ENCODE measurements at regions not wholly inside any gene's neighbourhood (a gene's known extent, or its start where the extent isn't known, plus 50 kb on each side); places are given as distances from the start of the nearest gene placed in this dataset.

GRCh38 chr1:143574891-143575520, 396.8 kb downstream of the FAM72C start:
- TF ChIP-seq REPIN1 (tag by site-specific recombination; IDR thresholded peaks at IDR 0.05; ENCODE audit: low read depth) (no peak), CTCF (tag by site-specific recombination; IDR thresholded peaks at IDR 0.05) (no peak), PBX3 (CRISPR knock-in tag; IDR thresholded peaks at IDR 0.05) (no peak), ZNF114 (tag by site-specific recombination; IDR thresholded peaks at IDR 0.05) (no peak), HOXA7 (CRISPR knock-in tag; IDR thresholded peaks at IDR 0.05; ENCODE audit: borderline replicate concordance) (no peak), YY1 (tag by site-specific recombination; IDR thresholded peaks at IDR 0.05) (no peak), TCF7L2 (IDR thresholded peaks at IDR 0.05; ENCODE audit: borderline replicate concordance, low read depth, low read length) (no peak), ZNF785 (tag by site-specific recombination; IDR thresholded peaks at IDR 0.05) (no peak), PATZ1 (tag by site-specific recombination; IDR thresholded peaks at IDR 0.05) (no peak)
